ENCODE measurements at regions not wholly inside any gene's neighbourhood (a gene's known extent, or its start where the extent isn't known, plus 50 kb on each side); places are given as distances from the start of the nearest gene placed in this dataset.

- H3K9me3 ChIP-seq (ENCODE audit: control insufficient read depth, low read depth, low read length): no peaks in the 10 kb centered on the region
- no peaks in the 10 kb centered on the region for H3K36me3 ChIP-seq (ENCODE audit: control insufficient read depth in 2 of 2, extremely low read depth in 1 of 2, insufficient read depth in 2 of 2, low read length in 2 of 2)
- dilution Hi-C loops (cut with MboI; ENCODE audit: extremely low pct_ligation_motif_present, low sequenced_read_pairs): no loop called here
- peak overlapping the region; percentile 34 for H2AFZ ChIP-seq (ENCODE audit: control insufficient read depth, low read length)
- H3K27ac ChIP-seq (ENCODE audit: control insufficient read depth, insufficient read depth, low read length): no peak overlapping the region
- H3K4me2 ChIP-seq (ENCODE audit: control insufficient read depth, extremely low read depth, insufficient read depth, low read depth, low read length): peak overlapping the region; percentile 38
- DNase-seq (ENCODE audit: low read depth, low spot score): no peak
- H3K79me2 ChIP-seq (ENCODE audit: control insufficient read depth, insufficient read depth, low read length): no peaks in the 10 kb centered on the region
- no peak overlapping the region for H3K9ac ChIP-seq (ENCODE audit: control insufficient read depth, extremely low read depth, insufficient read depth, low read length)
- peak; percentile 93 for FAIRE-seq
- TF ChIP-seq CTCF (optimal IDR thresholded peaks at IDR 0.05 in 1 of 3, IDR thresholded peaks at IDR 0.05 in 1 of 3, conservative IDR thresholded peaks at IDR 0.05 in 1 of 3; ENCODE audit: extremely low read depth in 1 of 3, insufficient read depth in 2 of 3, low read length in 3 of 3) (no peak), EZH2 (IDR thresholded peaks at IDR 0.05; ENCODE audit: low read length) (no peak)
- no peaks in the 10 kb centered on the region for H3K27me3 ChIP-seq (ENCODE audit: control insufficient read depth, extremely low read depth, insufficient read depth, low read length)
- H3K4me1 ChIP-seq (ENCODE audit: control insufficient read depth, extremely low read depth, insufficient read depth, low read length): peaks cover 28% of the 10 kb centered on the region
- H3K4me3 ChIP-seq (ENCODE audit: control insufficient read depth in 2 of 3, extremely low read depth in 1 of 3, insufficient read depth in 2 of 3, low read depth in 1 of 3, low read length in 3 of 3): no peak overlapping the region
- no peaks in the 10 kb centered on the region for H3K9me1 ChIP-seq (ENCODE audit: control insufficient read depth, extremely low read depth, insufficient read depth, low read length)
- no peaks in the 10 kb centered on the region for H4K20me1 ChIP-seq (ENCODE audit: control insufficient read depth, extremely low read depth, insufficient read depth, low read length)
Observed at GRCh38 chr11:45073685-45074141, 72.7 kb upstream of the PRDM11 start.

- Histone ChIP-seq H3K9me3 (ENCODE audit: control insufficient read depth, low read depth, low read length) (no peaks in the 10 kb centered on the region), H3K9me1 (ENCODE audit: control insufficient read depth, extremely low read depth, insufficient read depth, low read length) (no peaks in the 10 kb centered on the region), H3K4me2 (ENCODE audit: control insufficient read depth, extremely low read depth, insufficient read depth, low read depth, low read length) (no peak overlapping the region), H3K79me2 (ENCODE audit: control insufficient read depth, insufficient read depth, low read length) (no peaks in the 10 kb centered on the region), H3K4me1 (ENCODE audit: control insufficient read depth, extremely low read depth, insufficient read depth, low read length) (peaks cover 44% of the 10 kb centered on the region), H3K36me3 (ENCODE audit: control insufficient read depth in 2 of 2, extremely low read depth in 1 of 2, insufficient read depth in 2 of 2, low read length in 2 of 2) (no peaks in the 10 kb centered on the region), H3K27ac (ENCODE audit: control insufficient read depth, insufficient read depth, low read length) (no peak overlapping the region), H3K27me3 (ENCODE audit: control insufficient read depth, extremely low read depth, insufficient read depth, low read length) (no peaks in the 10 kb centered on the region), H2AFZ (ENCODE audit: control insufficient read depth, low read length) (no peak overlapping the region), H3K4me3 (ENCODE audit: control insufficient read depth in 2 of 3, extremely low read depth in 1 of 3, insufficient read depth in 2 of 3, low read depth in 1 of 3, low read length in 3 of 3) (no peak overlapping the region), H3K9ac (ENCODE audit: control insufficient read depth, extremely low read depth, insufficient read depth, low read length) (no peak overlapping the region), H4K20me1 (ENCODE audit: control insufficient read depth, extremely low read depth, insufficient read depth, low read length) (no peaks in the 10 kb centered on the region)
- TF ChIP-seq CTCF (optimal IDR thresholded peaks at IDR 0.05 in 1 of 3, IDR thresholded peaks at IDR 0.05 in 1 of 3, conservative IDR thresholded peaks at IDR 0.05 in 1 of 3; ENCODE audit: extremely low read depth in 1 of 3, insufficient read depth in 2 of 3, low read length in 3 of 3) (no peak), EZH2 (IDR thresholded peaks at IDR 0.05; ENCODE audit: low read length) (no peak)
- no peak for DNase-seq (ENCODE audit: low read depth, low spot score)
- no peak for FAIRE-seq
- dilution Hi-C loops (cut with MboI; ENCODE audit: extremely low pct_ligation_motif_present, low sequenced_read_pairs): no loop called here
Observed at GRCh38 chr11:45075519-45075918, 70.9 kb upstream of the PRDM11 start.
